PFSK-1 (cell line): ENCODE measurements at regions not wholly inside any gene's neighbourhood (a gene's known extent, or its start where the extent isn't known, plus 50 kb on each side); places are given as distances from the start of the nearest gene placed in this dataset.

Source experiments
- FOXP2 ChIP-seq: optimal IDR thresholded peaks from 2 replicates; pipeline ENCODE3; 2011; ENCODE audit warnings: borderline replicate concordance, control low read depth, inconsistent platforms; ENCODE audit not compliant: insufficient read depth; ENCODE audit errors: extremely low read length, extremely low read depth
- POLR2AphosphoS5 ChIP-seq: IDR thresholded peaks from 2 replicates; pipeline ENCODE4 v1.6.1; 2012; ENCODE audit warnings: low read depth, mild to moderate bottlenecking, control low read depth, low read length, moderate library complexity
- REST ChIP-seq, 2 experiments: IDR thresholded peaks; 2 replicates each; pipeline versions ENCODE4 v1.6.1 to v1.8.0; 2011 to 2012; ENCODE audit warnings: low read depth in 2 of 2, low read length in 2 of 2, control low read depth in 1 of 2, inconsistent platforms in 1 of 2, mild to moderate bottlenecking in 1 of 2, moderate library complexity in 1 of 2; ENCODE audit not compliant: insufficient read depth in 1 of 2
- SIN3A ChIP-seq: IDR thresholded peaks from 2 replicates; pipeline ENCODE4 v1.6.1; 2012; ENCODE audit warnings: mild to moderate bottlenecking, low read length, moderate library complexity, borderline replicate concordance; ENCODE audit not compliant: insufficient read depth
- TAF1 ChIP-seq: IDR thresholded peaks from 2 replicates; pipeline ENCODE4 v1.6.1; 2012; ENCODE audit warnings: low read length, control low read depth, borderline replicate concordance; ENCODE audit not compliant: insufficient read depth

- TF ChIP-seq POLR2AphosphoS5 (no peak), TAF1 (no peak), REST (IDR thresholded peaks at IDR 0.05; ENCODE audit: insufficient read depth in 1 of 2, low read depth in 2 of 2, low read length in 2 of 2) (no peak), SIN3A (no peak), FOXP2 (no peak)
Measured at GRCh38 chr11:131063638-131064037, 147.4 kb upstream of the SNX19 start.
